ENCODE measurements at regions not wholly inside any gene's neighbourhood (a gene's known extent, or its start where the extent isn't known, plus 50 kb on each side); places are given as distances from the start of the nearest gene placed in this dataset.
A peak's percentile ranks its signal among the peaks of the same experiment; 100 is the strongest.

DNA sequence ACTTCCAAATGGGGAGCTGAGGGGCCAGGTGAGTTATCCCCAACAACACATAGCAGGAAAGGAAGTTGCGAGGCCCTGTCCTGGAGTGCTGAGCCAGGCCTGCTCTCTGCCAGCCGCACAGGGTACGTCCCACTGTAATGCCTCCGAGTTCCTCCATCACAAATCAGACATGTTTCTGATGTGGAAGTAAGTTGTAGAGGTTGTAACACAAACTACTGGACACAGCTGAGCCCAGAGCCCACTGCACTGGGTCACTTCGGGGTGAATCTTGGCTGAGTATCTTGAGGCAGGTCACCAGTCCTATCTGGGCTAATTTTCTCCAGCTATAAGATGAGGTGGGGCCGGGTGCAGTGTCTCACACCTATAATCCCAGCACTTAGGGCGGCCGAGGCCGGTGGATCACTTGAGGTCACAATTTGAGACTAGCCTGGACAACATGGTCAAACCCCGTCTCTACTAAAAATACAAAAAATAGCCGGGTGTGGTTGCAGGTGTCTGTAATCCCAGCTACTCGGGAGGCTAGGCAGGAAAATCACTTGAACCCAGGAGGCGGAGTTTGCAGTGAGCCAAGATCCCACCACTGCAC, 100.8 kb upstream of the CDH5 start:
- DNase-seq: no peak

DNA sequence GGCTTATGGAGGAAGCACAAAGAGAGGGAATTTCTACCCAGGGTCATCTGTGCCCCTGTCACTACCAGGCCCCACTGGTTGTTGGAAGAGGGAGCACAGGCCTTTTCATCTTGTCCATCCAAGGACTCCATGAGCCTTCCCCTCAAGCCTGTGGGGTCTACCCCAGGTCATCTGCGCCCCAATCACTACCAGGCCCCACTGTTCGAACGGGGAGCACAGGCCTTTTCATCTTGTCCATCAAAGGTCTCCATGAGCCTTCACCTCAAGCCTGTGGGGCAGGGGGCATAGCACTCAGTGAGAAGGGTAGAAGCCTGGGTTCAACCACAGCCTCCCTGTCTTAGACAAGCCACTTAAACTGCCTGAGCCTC, 101.5 kb upstream of the CDH5 start:
- DNase-seq: no peak

DNA sequence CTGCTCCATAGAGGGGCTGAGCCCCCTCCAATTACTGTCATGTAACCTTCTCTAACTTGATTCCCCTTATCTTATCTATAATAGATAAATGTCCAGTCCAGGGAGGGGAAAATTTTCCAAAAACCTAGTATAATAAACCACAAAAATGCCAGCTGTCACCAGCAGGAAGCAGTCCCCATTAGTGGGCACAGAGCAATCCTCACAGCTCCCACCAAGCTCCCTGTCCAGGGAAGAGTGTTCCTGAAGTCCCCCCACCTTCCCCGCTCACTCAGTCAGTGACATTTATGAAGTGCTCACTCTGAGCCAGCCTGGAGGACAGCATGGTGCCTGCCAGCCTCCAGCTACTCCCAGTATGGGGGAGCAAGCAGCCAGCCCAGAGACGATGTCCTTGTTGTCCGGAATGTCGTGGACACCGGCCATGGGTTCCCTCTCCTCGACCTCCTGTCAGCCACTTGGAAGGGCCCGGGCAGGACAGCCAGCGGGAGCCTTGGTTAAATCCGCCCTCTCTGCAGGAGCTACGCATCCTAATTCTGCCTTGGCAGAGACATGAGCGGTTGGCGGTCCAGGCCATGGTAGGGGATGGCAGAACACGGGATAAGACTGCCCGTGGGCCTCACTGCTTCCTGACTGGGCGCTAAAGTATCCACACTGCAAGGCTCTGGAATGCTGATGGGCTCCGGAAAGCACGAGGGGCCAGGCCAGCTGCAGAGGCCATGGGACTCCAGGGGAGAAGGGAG, 102.0 kb upstream of the CDH5 start:
- no peak for DNase-seq

DNA sequence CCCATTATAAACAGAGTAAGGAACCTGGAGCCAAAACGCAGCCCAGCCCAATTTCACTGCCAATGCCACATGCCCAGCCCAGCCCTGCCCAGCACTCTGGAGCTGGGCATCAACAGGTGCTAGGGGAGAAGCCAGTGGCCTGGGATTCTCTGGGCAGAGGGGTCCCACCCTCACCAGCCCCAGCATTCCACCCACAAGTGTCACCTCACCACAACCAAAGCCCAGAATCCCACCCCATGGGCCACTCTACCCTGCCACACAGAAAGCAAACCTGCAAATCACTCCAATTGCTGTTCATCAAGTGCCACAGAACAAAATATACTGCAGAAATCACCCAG, 102.5 kb upstream of the CDH5 start:
- DNase-seq: no peak

- no peak for DNase-seq
These were observed 103.1 kb upstream of the CDH5 start for GRCh38 chr16:66263168-66263972.

GRCh38 chr16:66262253-66263167, 104.0 kb upstream of the CDH5 start:
- DNase-seq: peak in 2 of 3 donors; percentile 71 to 84

DNA sequence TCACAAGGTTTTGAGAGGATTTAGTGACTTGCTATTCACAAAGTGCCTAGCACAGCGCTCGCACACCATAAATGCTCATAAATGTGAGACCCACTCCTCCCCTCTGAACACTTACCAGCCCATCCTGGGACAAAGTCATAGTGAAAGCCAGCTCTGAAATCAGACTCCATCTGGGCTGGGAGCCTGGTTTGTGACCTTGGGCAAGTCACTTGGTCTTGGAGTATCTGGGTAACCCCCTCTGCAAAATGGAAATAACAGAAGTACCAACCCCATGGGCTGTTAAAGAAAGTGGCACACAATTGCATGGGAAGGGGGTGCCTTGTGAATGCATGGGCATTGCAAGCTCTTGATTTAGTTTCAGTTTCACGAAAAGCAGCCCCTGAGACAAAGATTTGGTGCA, 104.7 kb upstream of the CDH5 start:
- DNase-seq: no peak

DNA sequence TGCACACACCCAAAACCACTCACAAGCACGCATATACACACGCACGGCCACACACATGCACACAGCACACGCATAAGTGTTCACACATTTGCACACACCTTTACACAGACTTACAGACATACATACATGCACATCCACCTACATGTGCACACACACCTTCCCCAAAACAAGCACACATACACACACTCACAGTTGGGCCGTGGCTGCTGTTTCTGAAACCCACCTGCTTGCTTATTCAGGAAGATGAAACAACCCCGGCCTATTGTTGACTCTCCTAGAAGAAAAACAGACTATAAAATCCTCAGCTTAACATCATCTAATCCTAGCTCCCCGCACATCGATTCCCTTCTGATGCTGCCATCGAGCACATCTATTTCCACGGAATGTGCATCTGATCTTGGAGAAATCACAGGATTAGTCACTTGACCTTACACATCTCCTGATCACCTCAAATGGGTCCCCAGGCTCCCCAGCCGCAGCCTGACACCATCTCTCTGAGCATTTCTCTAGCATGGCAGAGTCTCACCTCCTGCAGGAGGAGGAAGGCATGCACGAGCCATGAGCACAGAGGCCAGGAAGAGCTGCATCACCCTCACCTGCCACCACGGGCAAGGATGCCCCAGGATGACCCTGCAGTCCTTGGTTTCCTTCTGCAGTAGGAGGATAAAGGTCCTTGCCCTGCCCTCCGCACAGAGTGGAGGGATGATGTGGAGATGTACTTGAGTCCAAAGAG, 105.8 kb upstream of the CDH5 start:
- DNase-seq: no peak

DNA sequence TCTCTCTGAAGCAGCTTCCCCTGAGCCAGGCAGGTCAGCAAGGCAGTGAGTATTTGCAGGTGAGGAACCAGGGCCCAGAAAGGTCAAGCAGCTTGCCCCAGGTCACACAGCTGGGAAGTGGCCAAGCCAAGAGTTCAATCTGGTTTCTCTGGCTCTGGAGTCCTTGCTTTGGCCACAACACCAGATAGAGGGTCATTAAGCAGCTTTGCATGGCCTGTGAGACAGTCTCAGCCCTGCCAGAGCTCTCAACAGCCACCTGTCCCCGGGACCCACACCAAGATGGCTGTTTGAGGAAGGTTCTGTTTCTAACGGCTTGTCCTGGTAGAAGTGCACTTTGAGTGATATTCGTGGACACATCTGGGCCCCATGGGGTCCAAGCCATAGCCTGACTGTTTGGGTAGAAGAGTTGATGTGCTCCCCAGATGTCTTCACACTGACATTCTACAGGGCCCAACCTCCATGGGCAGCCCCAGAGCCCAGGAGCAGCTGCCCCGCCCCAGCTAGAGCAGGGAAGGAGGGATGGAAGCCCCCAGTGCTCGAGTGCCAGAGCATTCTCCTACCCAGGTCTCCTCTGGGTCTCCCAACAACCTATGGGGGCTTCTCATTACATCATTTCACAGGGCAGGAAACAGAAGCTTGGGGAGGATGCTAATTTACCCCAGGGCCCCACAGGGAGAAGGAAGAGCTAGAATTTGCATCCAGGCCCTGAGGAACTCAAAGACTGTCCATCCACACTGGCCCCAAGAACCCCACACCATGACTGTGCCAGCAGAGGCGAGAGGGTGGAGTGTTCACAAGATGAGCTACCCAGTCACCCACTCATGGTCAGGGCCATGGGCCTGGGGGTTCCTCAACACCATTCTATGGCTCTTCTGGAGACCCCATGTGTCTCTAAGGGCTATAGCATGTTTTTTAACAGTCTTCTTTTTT, 107.3 kb upstream of the CDH5 start:
- peak in 1 of 3 donors; percentile 4 for DNase-seq

DNA sequence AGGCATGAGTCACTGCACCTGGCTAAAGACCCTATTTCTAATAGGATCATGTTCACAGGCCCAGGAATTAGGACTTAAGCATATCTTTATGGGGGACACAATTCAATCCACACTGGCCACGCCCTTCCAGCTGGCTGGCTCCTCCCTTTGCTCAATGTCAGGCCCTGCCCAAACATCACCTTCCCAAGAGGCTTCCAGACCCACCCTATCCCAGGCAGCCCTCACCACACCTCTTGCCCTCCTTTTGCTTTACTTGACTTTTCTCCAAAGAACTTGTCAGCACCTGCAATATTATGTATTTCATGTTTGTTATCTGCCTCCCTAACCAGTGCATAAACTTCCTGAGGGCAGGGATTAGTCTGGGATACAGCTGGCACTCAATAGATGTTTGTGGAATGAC, 109.6 kb upstream of the CDH5 start:
- DNase-seq: no peak

DNA sequence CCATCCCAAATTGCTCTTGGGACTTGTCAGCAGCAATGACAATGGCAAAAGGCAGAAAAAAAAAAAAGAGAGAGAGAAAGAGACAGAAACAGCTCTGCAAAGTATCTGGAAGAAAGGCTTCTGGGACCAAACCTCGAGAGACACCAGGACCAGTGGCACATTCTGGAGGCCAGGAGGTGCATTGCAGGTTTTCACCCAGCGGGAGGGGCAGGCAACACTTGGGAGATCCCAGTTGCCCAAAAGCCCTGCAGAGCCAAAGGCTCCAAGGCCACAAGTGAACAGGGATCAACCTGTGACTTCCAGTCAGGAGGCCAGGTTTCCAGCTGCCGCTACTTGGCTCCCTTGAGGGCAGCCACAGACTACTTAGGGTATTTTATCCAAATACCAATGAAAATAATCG, 110.8 kb upstream of the CDH5 start:
- no peak for DNase-seq

DNA sequence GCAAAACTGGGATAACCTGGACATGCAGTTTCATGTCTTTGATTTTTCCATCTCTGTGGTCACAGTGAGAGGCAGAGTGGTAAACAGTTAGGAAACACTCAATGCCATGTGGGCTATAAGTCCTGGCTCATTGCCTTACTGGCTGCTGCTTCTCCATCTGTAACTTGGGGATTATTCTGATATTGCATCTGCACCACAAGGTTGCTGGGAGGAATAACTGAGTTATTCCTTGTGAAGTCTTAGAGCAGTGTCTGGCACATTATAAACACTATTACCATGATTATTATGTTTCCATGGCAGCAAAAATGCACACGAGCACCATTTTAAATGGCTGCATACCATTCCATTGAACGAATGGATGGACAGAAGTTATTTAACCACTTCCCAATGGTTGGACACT, 111.7 kb upstream of the CDH5 start:
- DNase-seq: peak in 1 of 3 donors; percentile 41

GRCh38 chr16:66254106-66254505, 112.4 kb upstream of the CDH5 start:
- DNase-seq: no peak

DNA sequence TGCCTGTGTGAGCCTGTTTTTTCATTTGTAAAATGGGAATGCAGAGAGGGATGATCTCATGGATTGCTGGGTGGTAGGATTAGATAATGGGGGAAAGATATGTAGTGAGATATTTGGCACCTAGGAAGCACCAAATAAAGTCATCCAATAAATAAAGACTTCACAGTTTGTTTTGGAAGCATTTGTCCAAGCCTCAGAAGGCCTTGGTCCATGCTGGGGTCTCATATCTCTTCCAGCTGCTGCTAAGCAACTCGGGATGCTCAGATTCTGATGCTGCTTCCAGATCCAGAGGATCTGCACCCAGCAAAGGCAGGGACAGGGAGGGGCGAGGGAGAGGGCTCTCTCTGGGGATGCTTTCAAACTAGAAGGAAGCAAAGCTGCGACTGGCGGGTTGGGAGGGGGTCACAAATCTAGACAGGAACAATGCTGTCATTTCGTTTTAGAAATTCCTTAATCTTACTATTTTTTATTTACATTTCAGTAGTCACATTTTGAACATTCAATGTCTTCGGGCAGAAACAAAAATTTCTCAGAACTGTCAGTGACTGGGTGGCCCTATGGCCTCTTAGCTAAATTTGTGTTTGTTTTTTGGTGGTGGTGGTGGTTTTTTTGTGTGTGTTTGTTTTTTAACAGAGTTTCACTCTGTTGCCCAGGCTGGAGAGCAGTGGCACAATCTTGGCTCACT, 114.9 kb upstream of the CDH5 start:
- DNase-seq: peak in 1 of 3 donors; percentile 53

DNA sequence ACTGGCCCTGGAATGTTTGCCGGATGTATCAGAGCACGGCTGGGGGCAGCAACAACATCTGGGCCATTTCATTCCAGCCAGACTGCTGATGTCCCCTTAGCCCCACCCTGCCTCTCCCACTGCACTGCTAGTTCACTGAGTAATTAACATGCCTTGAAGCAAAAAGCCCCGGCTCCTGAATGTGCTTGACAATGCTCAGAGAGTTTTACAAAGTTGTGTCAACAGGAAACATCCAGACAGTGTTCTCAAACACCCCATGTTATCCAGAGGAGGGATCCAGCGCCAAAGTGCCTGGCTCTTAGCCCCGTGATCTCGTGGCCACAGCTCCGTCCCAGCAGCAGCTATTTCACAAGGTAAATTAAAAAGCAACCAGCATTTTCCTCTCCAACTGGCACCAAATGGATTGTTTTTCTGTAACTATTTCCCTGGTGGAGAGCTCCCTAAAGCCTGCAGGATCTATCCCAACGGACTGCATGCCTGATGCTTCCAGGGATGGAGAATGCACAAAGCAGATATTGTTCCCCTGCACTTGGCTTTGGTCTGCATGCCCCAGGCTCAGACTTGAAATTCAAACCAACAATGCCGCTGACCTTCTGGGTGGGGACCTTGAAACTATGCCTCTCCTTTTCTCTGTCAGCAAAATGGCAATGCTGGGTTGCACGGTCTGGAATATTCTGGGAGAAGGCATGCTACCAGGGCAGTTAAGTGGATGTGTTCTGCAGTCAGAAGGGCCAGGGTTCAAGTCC, 115.6 kb upstream of the CDH5 start:
- peak; percentile 53 to 87 (median 78) for DNase-seq

- DNase-seq: peak in 2 of 3 donors; percentile 52 to 76
These were observed 118.7 kb upstream of the CDH5 start for GRCh38 chr16:66247516-66248481.

- no peak for DNase-seq
These were observed 120.6 kb upstream of the CDH5 start for GRCh38 chr16:66245868-66246267.

- DNase-seq: no peak
These were observed 121.4 kb upstream of the CDH5 start for GRCh38 chr16:66245072-66245471.

All from muscle of back (tissue), 3 donors.